Activated CD4-positive, CD25-positive, alpha-beta regulatory T cell treated with anti-CD3 and anti-CD28 coated beads, Interleukin-2, amount 50 U/mL, for 24 hours (primary cell): ENCODE measurements at regions not wholly inside any gene's neighbourhood (a gene's known extent, or its start where the extent isn't known, plus 50 kb on each side); places are given as distances from the start of the nearest gene placed in this dataset.
"Not testable (repeated sequence)": the region's sequence is repeated elsewhere in the genome, so short reads cannot be mapped to it uniquely, and the experiment has no call there.

ENCODE experiments used
- ATAC-seq, 2 donors: fragments of 150-1000 bp; cut with Tn5 transposase; one replicate each; pipeline ENCODE4 v1.10.0; 2021; ENCODE audit warnings: mild to moderate bottlenecking in 1 of 2, moderate library complexity in 1 of 2

GRCh38 chr9:90447773-90448172, 194.9 kb downstream of the DIRAS2 start:
- ATAC-seq = no peak

- no peak for ATAC-seq
These were observed 193.3 kb downstream of the DIRAS2 start for GRCh38 chr9:90449213-90449925.

GRCh38 chr9:90451804-90452203, 190.8 kb downstream of the DIRAS2 start:
- no peak for ATAC-seq

- ATAC-seq = no peak
These were observed 187.3 kb downstream of the DIRAS2 start for GRCh38 chr9:90455316-90455715.

GRCh38 chr9:90457386-90458190, 185.0 kb downstream of the DIRAS2 start:
- no peak for ATAC-seq

GRCh38 chr9:90458485-90458884, 184.1 kb downstream of the DIRAS2 start:
- ATAC-seq = no peak

- no peak for ATAC-seq
These were observed 183.3 kb downstream of the DIRAS2 start for GRCh38 chr9:90459321-90459720.

- ATAC-seq = no peak
These were observed 182.4 kb downstream of the DIRAS2 start for GRCh38 chr9:90460220-90460619.

- no peak for ATAC-seq
These were observed 177.6 kb downstream of the DIRAS2 start for GRCh38 chr9:90464978-90465377.

GRCh38 chr9:90466441-90466840, 176.2 kb downstream of the DIRAS2 start:
- no peak for ATAC-seq

- ATAC-seq = no peak
These were observed 173.2 kb downstream of the DIRAS2 start for GRCh38 chr9:90469435-90469834.

- ATAC-seq = no peak
These were observed 172.7 kb downstream of the DIRAS2 start for GRCh38 chr9:90469865-90470387.

GRCh38 chr9:90476058-90476457, 166.6 kb downstream of the DIRAS2 start:
- no peak for ATAC-seq

GRCh38 chr9:90477535-90477934, 165.1 kb downstream of the DIRAS2 start:
- ATAC-seq = no peak

GRCh38 chr9:90478821-90479220, 163.8 kb downstream of the DIRAS2 start:
- no peak for ATAC-seq

- no peak for ATAC-seq
These were observed 157.6 kb downstream of the DIRAS2 start for GRCh38 chr9:90485028-90485427.

GRCh38 chr9:90489066-90489465, 153.6 kb downstream of the DIRAS2 start:
- ATAC-seq = no peak

GRCh38 chr9:90499761-90500160, 142.9 kb downstream of the DIRAS2 start:
- no peak for ATAC-seq

GRCh38 chr9:90502134-90502533, 140.5 kb downstream of the DIRAS2 start:
- no peak for ATAC-seq

- ATAC-seq = no peak
These were observed 138.1 kb downstream of the DIRAS2 start for GRCh38 chr9:90504486-90504885.

- no peak for ATAC-seq
These were observed 136.9 kb downstream of the DIRAS2 start for GRCh38 chr9:90505695-90506094.

GRCh38 chr9:90506402-90506801, 136.2 kb downstream of the DIRAS2 start:
- ATAC-seq = not testable (repeated sequence)

- no peak for ATAC-seq
These were observed 135.0 kb downstream of the DIRAS2 start for GRCh38 chr9:90507621-90508020.

- ATAC-seq = no peak
These were observed 133.7 kb downstream of the DIRAS2 start for GRCh38 chr9:90508940-90509339.
